ENCODE measurements at regions not wholly inside any gene's neighbourhood (a gene's known extent, or its start where the extent isn't known, plus 50 kb on each side); places are given as distances from the start of the nearest gene placed in this dataset.

DNA sequence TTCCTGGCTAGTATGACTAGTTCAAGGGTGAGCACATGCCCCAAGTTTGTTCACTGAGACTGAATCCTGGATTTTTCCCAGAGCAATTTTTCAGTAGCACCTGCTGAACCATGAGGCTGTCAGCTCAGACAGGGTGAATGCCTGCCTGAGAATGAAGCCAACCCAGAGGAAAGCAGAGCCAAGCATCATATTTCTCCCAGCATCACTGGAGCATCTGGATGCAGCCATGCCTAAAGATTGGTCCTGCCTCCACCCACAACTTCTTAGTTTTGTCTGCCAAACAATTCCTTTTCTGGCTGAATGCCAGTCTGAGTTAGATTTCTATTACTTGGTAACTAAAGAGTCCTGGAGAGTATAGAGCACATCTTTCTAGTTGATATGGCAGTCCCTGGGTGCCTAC, 343.6 kb downstream of the CSNK1G3 start:
- Mint-ChIP-seq H3K4me1 (no peaks in the 10 kb centered on the region), H3K27ac (no peak overlapping the region), H3K4me3 (no peak overlapping the region), H3K9me3 (peaks cover 4 to 23% (median 11%) of the 10 kb centered on the region in 7 donors), H3K27me3 (ENCODE audit: low read depth in 3 of 3) (peaks cover 0 to 1% (median 0%) of the 10 kb centered on the region in 3 donors), H3K36me3 (no peaks in the 10 kb centered on the region)
- no peak overlapping the region for H3K9ac ChIP-seq (ENCODE audit: insufficient read depth, low read length, poor library complexity, severe bottlenecking)
- H3K4me3 ChIP-seq (replicated peaks in 1 of 3; ENCODE audit: low read depth in 2 of 3, low read length in 3 of 3) = no peak overlapping the region
- H3K9me3 ChIP-seq (replicated peaks in 1 of 2; ENCODE audit: control insufficient read depth in 1 of 2, insufficient read depth in 1 of 2, low read length in 2 of 2) = peaks cover 7 to 13% of the 10 kb centered on the region in 2 donors
- no peak for TF ChIP-seq CTCF (IDR thresholded peaks at IDR 0.05)
- no peaks in the 10 kb centered on the region for H3K36me3 ChIP-seq (replicated peaks in 1 of 2; ENCODE audit: control insufficient read depth in 1 of 2, insufficient read depth in 2 of 2, low read length in 2 of 2)
- intact Hi-C loops (cut with micrococcal nuclease) = no loop called here
- H3K4me2 ChIP-seq (replicated peaks; ENCODE audit: extremely low read depth, low read length, poor library complexity, severe bottlenecking) = no peak overlapping the region
- H4K20me1 ChIP-seq (ENCODE audit: insufficient read depth, low read length) = no peaks in the 10 kb centered on the region
- DNase-seq = no peak
- H3K4me1 ChIP-seq (ENCODE audit: control insufficient read depth in 1 of 2, insufficient read depth in 2 of 2, low read length in 2 of 2) = no peaks in the 10 kb centered on the region
- H3K79me2 ChIP-seq (ENCODE audit: insufficient read depth, low read length) = no peaks in the 10 kb centered on the region
- H3K27ac ChIP-seq (ENCODE audit: low read depth in 1 of 2, low read length in 2 of 2) = no peak overlapping the region
- no peaks in the 10 kb centered on the region for H3K27me3 ChIP-seq (ENCODE audit: control insufficient read depth in 2 of 2, insufficient read depth in 2 of 2, low read length in 2 of 2)
- no peak overlapping the region for H2AFZ ChIP-seq (ENCODE audit: insufficient read depth, low read depth, low read length, poor library complexity, severe bottlenecking)

DNA sequence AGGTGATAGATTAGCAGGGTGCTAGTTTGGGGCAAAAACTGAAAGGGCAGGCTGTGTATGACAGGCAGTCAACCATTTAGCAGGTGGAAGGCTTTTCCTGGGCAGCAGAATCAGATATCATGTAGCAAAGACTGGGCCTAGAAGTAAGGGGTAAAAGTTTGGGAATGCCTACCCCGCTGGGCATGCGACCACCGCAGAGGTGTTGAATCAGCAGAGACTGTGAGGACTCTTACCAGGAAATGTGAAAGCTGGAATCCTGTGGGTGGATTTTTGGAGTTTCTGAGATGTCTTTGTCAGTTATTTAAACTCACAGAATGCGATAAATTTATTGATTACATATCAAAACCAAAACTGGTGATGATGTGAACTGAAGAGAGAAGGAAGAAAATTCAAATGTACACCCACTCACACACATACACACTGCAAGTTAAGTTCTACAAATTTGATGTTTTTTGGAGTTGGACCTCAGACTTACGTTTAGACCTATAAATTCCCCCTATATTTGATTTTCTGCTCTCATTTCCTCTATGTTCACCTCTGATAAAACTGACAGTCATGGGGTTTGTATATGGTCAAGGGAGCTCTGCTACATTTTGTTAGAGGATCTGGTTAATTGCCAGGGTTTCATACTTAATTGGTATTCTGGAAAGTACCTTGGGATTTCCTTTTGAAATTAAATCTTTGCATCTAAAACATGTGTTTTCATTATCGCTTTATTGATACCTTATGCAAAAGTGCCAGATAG, 333.6 kb downstream of the CSNK1G3 start:
- no peak for DNase-seq
- no peak overlapping the region for H3K27ac ChIP-seq (ENCODE audit: low read depth in 1 of 2, low read length in 2 of 2)
- intact Hi-C loops (cut with micrococcal nuclease) = no loop called here
- no peaks in the 10 kb centered on the region for H3K36me3 ChIP-seq (replicated peaks in 1 of 2; ENCODE audit: control insufficient read depth in 1 of 2, insufficient read depth in 2 of 2, low read length in 2 of 2)
- Mint-ChIP-seq H3K4me3 (no peak overlapping the region), H3K4me1 (no peaks in the 10 kb centered on the region), H3K9me3 (peaks cover 0 to 10% (median 4%) of the 10 kb centered on the region in 7 donors), H3K27ac (no peak overlapping the region), H3K27me3 (ENCODE audit: low read depth in 3 of 3) (no peaks in the 10 kb centered on the region), H3K36me3 (no peaks in the 10 kb centered on the region)
- no peaks in the 10 kb centered on the region for H3K4me1 ChIP-seq (ENCODE audit: control insufficient read depth in 1 of 2, insufficient read depth in 2 of 2, low read length in 2 of 2)
- H3K27me3 ChIP-seq (ENCODE audit: control insufficient read depth in 2 of 2, insufficient read depth in 2 of 2, low read length in 2 of 2) = no peaks in the 10 kb centered on the region
- no peaks in the 10 kb centered on the region for H3K79me2 ChIP-seq (ENCODE audit: insufficient read depth, low read length)
- H3K4me2 ChIP-seq (replicated peaks; ENCODE audit: extremely low read depth, low read length, poor library complexity, severe bottlenecking) = no peak overlapping the region
- no peak for TF ChIP-seq CTCF (IDR thresholded peaks at IDR 0.05)
- H4K20me1 ChIP-seq (ENCODE audit: insufficient read depth, low read length) = no peaks in the 10 kb centered on the region
- H3K4me3 ChIP-seq (replicated peaks in 1 of 3; ENCODE audit: low read depth in 2 of 3, low read length in 3 of 3) = no peak overlapping the region
- H2AFZ ChIP-seq (ENCODE audit: insufficient read depth, low read depth, low read length, poor library complexity, severe bottlenecking) = no peak overlapping the region
- WGBS (ENCODE audit: insufficient coverage) = no CpG with 5 or more reads among the region's 6 CpGs
- no peaks in the 10 kb centered on the region for H3K9me3 ChIP-seq (replicated peaks in 1 of 2; ENCODE audit: control insufficient read depth in 1 of 2, insufficient read depth in 1 of 2, low read length in 2 of 2)
- H3K9ac ChIP-seq (ENCODE audit: insufficient read depth, low read length, poor library complexity, severe bottlenecking) = no peak overlapping the region

Measured in CD14-positive monocyte (primary cell).